ENCODE measurements at regions not wholly inside any gene's neighbourhood (a gene's known extent, or its start where the extent isn't known, plus 50 kb on each side); places are given as distances from the start of the nearest gene placed in this dataset.

- Histone ChIP-seq H4K20me1 (ENCODE audit: insufficient read depth, low read length, poor library complexity, severe bottlenecking) (no peaks in the 10 kb centered on the region), H3K4me1 (ENCODE audit: insufficient read depth, low read length, poor library complexity, severe bottlenecking) (no peaks in the 10 kb centered on the region), H3K4me3 (ENCODE audit: low read length, poor library complexity, severe bottlenecking) (no peak overlapping the region), H3K36me3 (ENCODE audit: insufficient read depth, low read length) (no peaks in the 10 kb centered on the region), H3K79me2 (ENCODE audit: insufficient read depth, low read length) (no peaks in the 10 kb centered on the region), H3K9me2 (replicated peaks; ENCODE audit: low read depth, low read length) (no peaks in the 10 kb centered on the region), H3K4me2 (ENCODE audit: low read depth, low read length, poor library complexity, severe bottlenecking) (no peak overlapping the region), H3K9me3 (ENCODE audit: insufficient read depth, low read depth, low read length) (no peaks in the 10 kb centered on the region), H3K27me3 (ENCODE audit: insufficient read depth, low read length, poor library complexity, severe bottlenecking) (no peaks in the 10 kb centered on the region), H3F3A (ENCODE audit: low read depth) (no peaks in the 10 kb centered on the region), H3K9ac (ENCODE audit: low read depth, low read length, poor library complexity, severe bottlenecking) (no peak overlapping the region), H2AFZ (ENCODE audit: low read length) (no peak overlapping the region)
- no peak for TF ChIP-seq EZH2phosphoT487 (IDR thresholded peaks at IDR 0.05; ENCODE audit: borderline replicate concordance)
- TF ChIP-seq, protein P1, sequence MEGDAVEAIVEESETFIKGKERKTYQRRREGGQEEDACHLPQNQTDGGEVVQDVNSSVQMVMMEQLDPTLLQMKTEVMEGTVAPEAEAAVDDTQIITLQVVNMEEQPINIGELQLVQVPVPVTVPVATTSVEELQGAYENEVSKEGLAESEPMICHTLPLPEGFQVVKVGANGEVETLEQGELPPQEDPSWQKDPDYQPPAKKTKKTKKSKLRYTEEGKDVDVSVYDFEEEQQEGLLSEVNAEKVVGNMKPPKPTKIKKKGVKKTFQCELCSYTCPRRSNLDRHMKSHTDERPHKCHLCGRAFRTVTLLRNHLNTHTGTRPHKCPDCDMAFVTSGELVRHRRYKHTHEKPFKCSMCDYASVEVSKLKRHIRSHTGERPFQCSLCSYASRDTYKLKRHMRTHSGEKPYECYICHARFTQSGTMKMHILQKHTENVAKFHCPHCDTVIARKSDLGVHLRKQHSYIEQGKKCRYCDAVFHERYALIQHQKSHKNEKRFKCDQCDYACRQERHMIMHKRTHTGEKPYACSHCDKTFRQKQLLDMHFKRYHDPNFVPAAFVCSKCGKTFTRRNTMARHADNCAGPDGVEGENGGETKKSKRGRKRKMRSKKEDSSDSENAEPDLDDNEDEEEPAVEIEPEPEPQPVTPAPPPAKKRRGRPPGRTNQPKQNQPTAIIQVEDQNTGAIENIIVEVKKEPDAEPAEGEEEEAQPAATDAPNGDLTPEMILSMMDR (conservative IDR thresholded peaks at IDR 0.05; ENCODE audit: low read length), result no peak
These were observed 436.2 kb upstream of the IGFBP3 start for GRCh38 chr7:46357290-46357689.

DNA sequence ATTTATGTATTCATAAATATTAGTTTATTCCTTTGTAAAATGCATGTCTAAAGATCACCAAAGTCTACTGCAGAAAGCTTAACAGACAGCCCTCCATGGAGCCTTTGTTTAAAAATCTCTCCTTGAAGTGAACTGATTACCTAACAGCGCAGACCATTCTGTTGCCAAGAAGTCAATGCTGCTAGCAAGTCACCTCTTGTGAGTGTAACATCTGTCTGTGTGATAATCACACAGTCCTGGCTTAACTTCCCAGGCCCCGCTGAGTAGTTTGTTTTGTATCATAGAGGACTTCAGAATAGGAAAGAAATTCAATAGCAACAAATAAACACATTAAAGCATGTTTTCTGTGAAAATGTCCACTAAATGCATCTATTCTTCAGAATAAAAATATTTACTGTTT, 435.3 kb upstream of the IGFBP3 start:
- H3F3A ChIP-seq (ENCODE audit: low read depth), result no peaks in the 10 kb centered on the region
- no peak overlapping the region for H3K9ac ChIP-seq (ENCODE audit: low read depth, low read length, poor library complexity, severe bottlenecking)
- no peaks in the 10 kb centered on the region for H3K79me2 ChIP-seq (ENCODE audit: insufficient read depth, low read length)
- no peaks in the 10 kb centered on the region for H4K20me1 ChIP-seq (ENCODE audit: insufficient read depth, low read length, poor library complexity, severe bottlenecking)
- H3K9me3 ChIP-seq (ENCODE audit: insufficient read depth, low read depth, low read length), result no peaks in the 10 kb centered on the region
- no peak overlapping the region for H3K4me2 ChIP-seq (ENCODE audit: low read depth, low read length, poor library complexity, severe bottlenecking)
- H3K4me3 ChIP-seq (ENCODE audit: low read length, poor library complexity, severe bottlenecking), result no peak overlapping the region
- no peak for TF ChIP-seq EZH2phosphoT487 (IDR thresholded peaks at IDR 0.05; ENCODE audit: borderline replicate concordance)
- TF ChIP-seq, protein P1 (conservative IDR thresholded peaks at IDR 0.05; ENCODE audit: low read length), result no peak
- no peaks in the 10 kb centered on the region for H3K9me2 ChIP-seq (replicated peaks; ENCODE audit: low read depth, low read length)
- H3K36me3 ChIP-seq (ENCODE audit: insufficient read depth, low read length), result no peaks in the 10 kb centered on the region
- H2AFZ ChIP-seq (ENCODE audit: low read length), result no peak overlapping the region
- no peaks in the 10 kb centered on the region for H3K4me1 ChIP-seq (ENCODE audit: insufficient read depth, low read length, poor library complexity, severe bottlenecking)
- H3K27me3 ChIP-seq (ENCODE audit: insufficient read depth, low read length, poor library complexity, severe bottlenecking), result no peaks in the 10 kb centered on the region

DNA sequence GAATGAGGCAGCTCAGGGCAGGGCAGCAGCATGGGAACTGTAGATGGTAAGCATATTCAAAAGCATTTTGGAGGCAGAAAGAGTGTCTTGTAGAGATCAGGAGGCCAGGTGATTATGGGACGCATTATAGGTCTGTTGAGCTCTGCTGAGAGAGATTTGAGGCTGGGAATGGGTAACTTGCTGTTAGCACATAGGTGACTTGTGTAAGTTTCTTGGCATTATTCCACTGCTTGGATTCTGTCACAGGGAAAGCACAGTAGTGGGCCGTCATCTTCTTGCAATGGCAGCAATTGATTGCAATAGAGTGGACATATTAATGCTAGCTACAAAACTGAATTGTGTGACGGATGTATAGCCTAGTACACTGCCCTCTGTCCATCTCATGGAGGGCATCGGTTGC, 434.3 kb upstream of the IGFBP3 start:
- Histone ChIP-seq H3K9me2 (replicated peaks; ENCODE audit: low read depth, low read length) (no peaks in the 10 kb centered on the region), H3K4me1 (ENCODE audit: insufficient read depth, low read length, poor library complexity, severe bottlenecking) (no peaks in the 10 kb centered on the region), H3K36me3 (ENCODE audit: insufficient read depth, low read length) (no peaks in the 10 kb centered on the region), H3K4me3 (ENCODE audit: low read length, poor library complexity, severe bottlenecking) (no peak overlapping the region), H3K9ac (ENCODE audit: low read depth, low read length, poor library complexity, severe bottlenecking) (no peak overlapping the region), H3K9me3 (ENCODE audit: insufficient read depth, low read depth, low read length) (no peaks in the 10 kb centered on the region), H2AFZ (ENCODE audit: low read length) (no peak overlapping the region), H3K4me2 (ENCODE audit: low read depth, low read length, poor library complexity, severe bottlenecking) (no peak overlapping the region), H3K79me2 (ENCODE audit: insufficient read depth, low read length) (no peaks in the 10 kb centered on the region), H3F3A (ENCODE audit: low read depth) (no peaks in the 10 kb centered on the region), H4K20me1 (ENCODE audit: insufficient read depth, low read length, poor library complexity, severe bottlenecking) (no peaks in the 10 kb centered on the region), H3K27me3 (ENCODE audit: insufficient read depth, low read length, poor library complexity, severe bottlenecking) (no peaks in the 10 kb centered on the region)
- TF ChIP-seq EZH2phosphoT487 (IDR thresholded peaks at IDR 0.05; ENCODE audit: borderline replicate concordance), result no peak
- TF ChIP-seq, protein P1 (conservative IDR thresholded peaks at IDR 0.05; ENCODE audit: low read length), result no peak
